Gastroesophageal sphincter (tissue), 4 donors: ENCODE measurements at regions not wholly inside any gene's neighbourhood (a gene's known extent, or its start where the extent isn't known, plus 50 kb on each side); places are given as distances from the start of the nearest gene placed in this dataset.

ENCODE experiments used
- ATAC-seq: fragments of 150-250 bp; one replicate; pipeline ENCODE4 v1.9.1; 2016; ENCODE audit warnings: mild to moderate bottlenecking, moderate library complexity
- H3K27ac ChIP-seq, 4 donors: fragments of 200-600 bp; sonication (generic) in 3 of 4; 1 replicate in 3 of 4; 2 replicates in 1 of 4; pipeline ENCODE4 v1.5.1; 2016 to 2019
- H3K27me3 ChIP-seq: fragments of 200-600 bp; sonication (generic); one replicate; pipeline ENCODE4 v1.5.1; 2019
- H3K36me3 ChIP-seq, 2 donors: fragments of 200-600 bp; sonication (generic); one replicate each; pipeline ENCODE4 v1.5.1; 2019; ENCODE audit warnings: control low read depth in 1 of 2
- H3K4me1 ChIP-seq, 3 donors: fragments of 200-600 bp; sonication (generic); 1 replicate in 2 of 3; 2 replicates in 1 of 3; pipeline ENCODE4 v1.5.1; 2016 to 2019; ENCODE audit warnings: control low read depth in 2 of 3
- H3K4me3 ChIP-seq, 2 donors: fragments of 200-600 bp; sonication (generic); one replicate each; pipeline ENCODE4 v1.5.1; 2019; ENCODE audit warnings: mild to moderate bottlenecking in 1 of 2, moderate library complexity in 1 of 2
- H3K9me3 ChIP-seq, 3 donors: fragments of 200-600 bp; sonication (generic); one replicate each; pipeline ENCODE4 v1.5.1; 2017 to 2019; ENCODE audit warnings: control low read depth in 2 of 3
- CTCF ChIP-seq, 4 experiments: fragments of 200-600 bp in 2 of 4; fragments of 450-650 bp in 2 of 4; sonication (generic) in 1 of 4; IDR thresholded peaks; one replicate each; pipeline ENCODE4 v1.5.1; 2017 to 2019; ENCODE audit warnings: antibody characterized with exemption in 4 of 4, mild to moderate bottlenecking in 2 of 4, moderate library complexity in 2 of 4
- EP300 ChIP-seq: sonication (generic); formaldehyde crosslinking; IDR thresholded peaks from one replicate; pipeline ENCODE4 v1.6.1; 2017; ENCODE audit warnings: antibody characterized with exemption, mild to moderate bottlenecking
- POLR2A ChIP-seq, 2 donors: fragments of 450-650 bp; IDR thresholded peaks; one replicate each; pipeline ENCODE4 v1.6.1; 2017; ENCODE audit warnings: antibody characterized with exemption in 2 of 2, mild to moderate bottlenecking in 2 of 2, moderate library complexity in 1 of 2
- POLR2AphosphoS5 ChIP-seq: sonication (generic); formaldehyde crosslinking; IDR thresholded peaks from one replicate; pipeline ENCODE4 v1.6.1; 2017; ENCODE audit warnings: antibody characterized with exemption
- WGBS, 2 donors: methylation state at CpG; one replicate each; pipeline ENCODE4 v1.1.5; 2018; ENCODE audit warnings: low coverage in 1 of 2; 5-methylcytosine and 5-hydroxymethylcytosine counted together

DNA sequence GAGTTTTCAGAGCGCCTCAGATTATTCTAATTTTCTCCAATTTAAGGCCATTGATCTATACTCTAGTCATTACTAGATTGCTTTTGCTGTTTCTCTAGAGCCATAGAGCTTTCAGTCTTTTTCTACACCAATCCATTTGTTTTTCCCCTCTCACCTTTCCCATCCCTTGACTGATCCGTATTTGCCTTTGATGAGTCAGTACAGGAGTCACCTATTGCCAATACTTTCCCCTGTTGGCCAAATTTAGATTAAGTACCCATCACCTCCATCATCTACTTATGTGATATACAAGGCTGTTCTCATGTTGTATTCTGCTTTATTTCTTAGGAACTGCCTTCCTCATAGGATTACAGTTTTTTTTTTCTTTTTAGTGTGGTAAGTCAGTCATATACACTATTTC is 463.2 kb downstream of the KLF12 start:
- 85 to 96% methylated on average over 2 of the region's 2 CpGs for WGBS, 2 donors

DNA sequence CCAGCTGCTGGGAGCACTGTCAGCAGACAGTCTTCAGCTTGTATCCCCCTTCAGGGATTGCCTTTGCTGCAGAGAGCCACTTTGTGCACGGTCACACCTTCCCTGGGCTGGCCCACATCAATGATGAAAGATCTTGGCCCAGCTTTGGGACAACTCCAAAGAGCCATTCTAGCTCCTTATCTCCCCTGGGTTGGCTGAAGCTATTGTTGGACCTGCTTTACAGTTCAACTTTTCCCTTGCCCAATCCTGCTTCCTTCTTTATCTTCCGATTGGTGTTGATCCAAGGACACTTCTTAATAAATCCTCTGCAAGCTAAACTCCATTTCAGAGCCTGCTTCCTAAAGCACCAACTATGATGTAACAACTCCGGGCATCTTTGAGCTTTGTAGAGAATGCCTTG is 466.4 kb downstream of the KLF12 start:
- no peak overlapping the region for H3K27ac ChIP-seq
- 85 to 87% methylated on average over 3 of the region's 3 CpGs for WGBS, 2 donors
- no peaks in the 10 kb centered on the region for H3K9me3 ChIP-seq
- no peaks in the 10 kb centered on the region for H3K4me1 ChIP-seq
- H3K36me3 ChIP-seq: no peaks in the 10 kb centered on the region
- no peaks in the 10 kb centered on the region for H3K27me3 ChIP-seq
- TF ChIP-seq EP300 (no peak), CTCF (IDR thresholded peaks at IDR 0.05) (no peak), POLR2A (IDR thresholded peaks at IDR 0.05) (no peak), POLR2AphosphoS5 (no peak)
- ATAC-seq: no peak
- no peak overlapping the region for H3K4me3 ChIP-seq

More for the DNA sequence above, 463.2 kb downstream of the KLF12 start:
- ATAC-seq: no peak
- Histone ChIP-seq H3K4me3 (no peak overlapping the region), H3K36me3 (no peaks in the 10 kb centered on the region), H3K4me1 (no peaks in the 10 kb centered on the region), H3K27me3 (no peaks in the 10 kb centered on the region), H3K27ac (no peak overlapping the region), H3K9me3 (no peaks in the 10 kb centered on the region)
- TF ChIP-seq POLR2AphosphoS5 (no peak), CTCF (IDR thresholded peaks at IDR 0.05) (no peak), POLR2A (IDR thresholded peaks at IDR 0.05) (no peak), EP300 (no peak)

DNA sequence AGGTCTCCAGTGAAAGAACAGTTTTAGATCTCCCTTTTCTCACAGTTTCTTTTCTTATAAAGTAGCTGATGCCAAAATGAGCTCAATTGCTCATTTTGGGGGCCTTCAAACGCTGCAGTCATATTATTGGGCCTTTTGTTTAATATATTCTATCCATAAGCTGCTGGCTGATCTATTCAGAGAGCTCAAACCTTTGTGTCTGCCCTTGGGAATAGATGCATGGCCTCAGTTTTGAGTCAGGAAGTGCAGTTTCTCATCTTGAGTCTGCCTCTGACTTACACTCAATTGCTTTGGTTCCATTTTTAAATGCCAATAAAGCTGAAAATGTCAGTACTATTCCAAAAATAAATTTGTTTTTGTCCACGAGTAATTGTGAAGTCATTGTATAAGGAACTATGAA is 468.9 kb downstream of the KLF12 start:
- H3K4me3 ChIP-seq: no peak overlapping the region
- no peaks in the 10 kb centered on the region for H3K9me3 ChIP-seq
- 30 to 31% methylated on average over 2 of the region's 2 CpGs for WGBS, 2 donors
- ATAC-seq: no peak
- no peaks in the 10 kb centered on the region for H3K4me1 ChIP-seq
- H3K27me3 ChIP-seq: no peaks in the 10 kb centered on the region
- H3K27ac ChIP-seq: no peak overlapping the region
- no peak for TF ChIP-seq POLR2A (IDR thresholded peaks at IDR 0.05)
- TF ChIP-seq EP300: no peak
- TF ChIP-seq POLR2AphosphoS5: no peak
- TF ChIP-seq CTCF (IDR thresholded peaks at IDR 0.05): no peak
- no peaks in the 10 kb centered on the region for H3K36me3 ChIP-seq

GRCh38 chr13:73664851-73665250 is 469.4 kb downstream of the KLF12 start:
- WGBS, 2 donors: 83 to 85% methylated on average over 3 to 4 of the region's 4 CpGs

More at GRCh38 chr13:73664851-73665250, 469.4 kb downstream of the KLF12 start:
- Histone ChIP-seq H3K36me3 (no peaks in the 10 kb centered on the region), H3K27me3 (no peaks in the 10 kb centered on the region), H3K27ac (no peak overlapping the region), H3K4me3 (no peak overlapping the region), H3K4me1 (no peaks in the 10 kb centered on the region), H3K9me3 (no peaks in the 10 kb centered on the region)
- TF ChIP-seq POLR2AphosphoS5 (no peak), EP300 (no peak), POLR2A (IDR thresholded peaks at IDR 0.05) (no peak), CTCF (IDR thresholded peaks at IDR 0.05) (no peak)
- ATAC-seq: no peak
